ENCODE measurements at regions not wholly inside any gene's neighbourhood (a gene's known extent, or its start where the extent isn't known, plus 50 kb on each side); places are given as distances from the start of the nearest gene placed in this dataset.

DNA sequence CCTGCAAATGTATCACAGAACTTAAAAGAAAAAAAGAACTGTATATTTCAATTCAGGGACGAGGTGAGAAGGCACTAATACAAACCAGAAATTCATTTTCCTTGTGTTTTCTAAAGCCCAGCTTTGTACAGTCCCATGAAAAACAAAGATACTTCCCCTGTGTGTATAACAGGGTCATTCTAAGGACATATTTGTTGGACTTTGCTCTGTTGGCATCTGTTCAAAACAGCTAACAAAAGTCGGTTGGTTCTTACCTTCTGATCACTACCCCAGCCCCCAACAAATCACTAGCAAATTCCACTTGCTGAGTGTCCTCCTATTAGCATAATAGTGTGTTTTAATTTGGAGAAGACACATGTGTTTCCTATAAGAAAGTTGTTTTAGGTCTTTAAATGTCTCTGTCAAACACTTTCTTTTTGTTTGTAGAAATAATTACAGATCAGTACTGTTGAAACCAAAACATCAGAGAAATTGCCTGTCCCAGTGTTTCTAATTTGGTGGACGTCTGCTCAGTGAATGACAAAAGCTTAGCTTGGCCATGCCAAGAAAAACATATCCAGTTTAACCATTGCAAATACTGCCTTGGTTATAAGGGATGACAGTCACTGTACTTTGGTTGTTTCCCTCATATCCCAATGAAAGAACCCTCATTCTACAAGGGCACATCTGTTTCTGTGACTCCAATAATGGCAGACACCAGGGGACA, 480.5 kb downstream of the EBF1 start:
- no peak for DNase-seq (ENCODE audit: low read depth)
- no peak overlapping the region for H3K4me3 ChIP-seq (ENCODE audit: low read depth, low read length)
- TF ChIP-seq, protein P1, sequence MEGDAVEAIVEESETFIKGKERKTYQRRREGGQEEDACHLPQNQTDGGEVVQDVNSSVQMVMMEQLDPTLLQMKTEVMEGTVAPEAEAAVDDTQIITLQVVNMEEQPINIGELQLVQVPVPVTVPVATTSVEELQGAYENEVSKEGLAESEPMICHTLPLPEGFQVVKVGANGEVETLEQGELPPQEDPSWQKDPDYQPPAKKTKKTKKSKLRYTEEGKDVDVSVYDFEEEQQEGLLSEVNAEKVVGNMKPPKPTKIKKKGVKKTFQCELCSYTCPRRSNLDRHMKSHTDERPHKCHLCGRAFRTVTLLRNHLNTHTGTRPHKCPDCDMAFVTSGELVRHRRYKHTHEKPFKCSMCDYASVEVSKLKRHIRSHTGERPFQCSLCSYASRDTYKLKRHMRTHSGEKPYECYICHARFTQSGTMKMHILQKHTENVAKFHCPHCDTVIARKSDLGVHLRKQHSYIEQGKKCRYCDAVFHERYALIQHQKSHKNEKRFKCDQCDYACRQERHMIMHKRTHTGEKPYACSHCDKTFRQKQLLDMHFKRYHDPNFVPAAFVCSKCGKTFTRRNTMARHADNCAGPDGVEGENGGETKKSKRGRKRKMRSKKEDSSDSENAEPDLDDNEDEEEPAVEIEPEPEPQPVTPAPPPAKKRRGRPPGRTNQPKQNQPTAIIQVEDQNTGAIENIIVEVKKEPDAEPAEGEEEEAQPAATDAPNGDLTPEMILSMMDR (IDR thresholded peaks at IDR 0.05; ENCODE audit: insufficient read depth, low read depth, low read length), result no peak

DNA sequence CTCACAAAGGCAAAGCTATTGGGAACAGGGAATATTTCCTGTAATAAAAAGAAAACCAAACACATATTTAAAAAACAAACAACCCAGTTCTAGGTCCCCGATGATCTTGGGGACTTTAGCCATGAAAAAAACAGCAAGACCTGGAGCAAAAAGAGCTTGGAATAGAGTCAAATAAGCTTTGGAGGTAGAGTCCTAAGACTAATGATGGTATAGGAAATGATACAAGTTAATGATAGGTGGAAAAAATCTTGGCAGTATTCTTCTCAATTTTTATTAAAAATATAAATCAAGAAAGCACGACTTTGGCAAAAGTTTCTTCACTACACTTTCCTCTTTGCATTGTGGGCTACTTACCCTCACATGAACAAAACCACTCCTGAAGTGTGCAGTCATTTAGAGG, 481.5 kb downstream of the EBF1 start:
- DNase-seq (ENCODE audit: low read depth), result no peak
- TF ChIP-seq, protein P1 (IDR thresholded peaks at IDR 0.05; ENCODE audit: insufficient read depth, low read depth, low read length), result no peak
- no peak overlapping the region for H3K4me3 ChIP-seq (ENCODE audit: low read depth, low read length)

DNA sequence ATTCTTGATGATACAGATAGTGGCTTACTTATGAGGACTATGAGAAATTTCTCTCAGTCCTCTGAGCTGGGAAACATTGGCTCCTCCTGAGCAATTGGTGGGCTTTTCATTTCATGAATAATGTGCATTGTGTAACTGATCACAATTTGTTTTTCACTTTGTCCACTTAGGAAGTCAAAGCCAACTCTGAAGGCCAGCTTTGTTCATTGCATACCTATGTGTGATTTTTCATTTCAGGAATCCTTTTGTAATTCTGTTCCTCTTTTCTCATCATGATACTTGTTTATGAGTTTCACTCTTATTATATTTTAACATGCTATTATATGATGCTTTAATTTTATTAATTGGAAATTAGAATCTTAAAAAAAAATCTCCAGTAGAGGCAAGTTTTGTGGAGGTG, 483.0 kb downstream of the EBF1 start:
- TF ChIP-seq, protein P1 (IDR thresholded peaks at IDR 0.05; ENCODE audit: insufficient read depth, low read depth, low read length), result no peak
- DNase-seq (ENCODE audit: low read depth), result no peak
- H3K4me3 ChIP-seq (ENCODE audit: low read depth, low read length), result no peak overlapping the region

DNA sequence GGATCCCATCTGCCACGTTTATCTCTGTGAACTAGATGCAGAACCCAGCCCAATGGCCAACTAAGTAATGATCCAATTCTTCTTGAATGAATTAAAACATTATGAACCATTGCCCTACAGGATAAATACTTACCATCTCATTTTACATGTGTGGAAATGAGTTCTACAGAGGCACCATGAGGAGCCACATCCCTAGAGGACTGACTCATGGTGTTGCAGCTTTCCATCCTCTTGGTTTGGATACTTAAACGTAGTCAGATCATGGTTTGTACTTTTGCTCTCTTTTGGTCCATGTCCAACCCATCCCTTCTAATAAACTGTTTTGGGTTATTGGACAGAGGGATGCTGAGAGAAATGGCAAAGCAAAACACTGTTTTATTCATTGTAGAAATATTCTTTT, 484.8 kb downstream of the EBF1 start:
- DNase-seq (ENCODE audit: low read depth), result no peak
- TF ChIP-seq, protein P1 (IDR thresholded peaks at IDR 0.05; ENCODE audit: insufficient read depth, low read depth, low read length), result no peak
- no peak overlapping the region for H3K4me3 ChIP-seq (ENCODE audit: low read depth, low read length)

DNA sequence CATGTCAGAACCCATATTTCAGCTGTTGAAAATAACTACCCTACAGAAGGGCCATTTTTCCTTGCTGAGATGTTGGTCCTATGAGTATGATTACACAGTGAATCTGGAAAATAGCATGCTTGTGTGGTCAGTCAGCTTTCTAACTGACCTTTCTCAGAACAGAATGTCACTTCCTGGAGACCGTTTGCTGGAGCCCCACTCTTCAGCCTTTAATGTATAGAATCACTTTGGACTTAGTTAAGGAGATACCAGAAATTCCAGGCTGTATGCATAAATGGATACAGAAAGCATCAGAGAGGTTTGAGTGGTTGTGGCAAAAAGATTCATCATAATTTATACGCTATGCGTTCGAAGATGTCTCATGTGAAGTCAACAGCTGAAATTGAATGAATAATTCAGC, 488.1 kb downstream of the EBF1 start:
- no peak for DNase-seq (ENCODE audit: low read depth)
- TF ChIP-seq, protein P1 (IDR thresholded peaks at IDR 0.05; ENCODE audit: insufficient read depth, low read depth, low read length), result no peak
- H3K4me3 ChIP-seq (ENCODE audit: low read depth, low read length), result no peak overlapping the region

DNA sequence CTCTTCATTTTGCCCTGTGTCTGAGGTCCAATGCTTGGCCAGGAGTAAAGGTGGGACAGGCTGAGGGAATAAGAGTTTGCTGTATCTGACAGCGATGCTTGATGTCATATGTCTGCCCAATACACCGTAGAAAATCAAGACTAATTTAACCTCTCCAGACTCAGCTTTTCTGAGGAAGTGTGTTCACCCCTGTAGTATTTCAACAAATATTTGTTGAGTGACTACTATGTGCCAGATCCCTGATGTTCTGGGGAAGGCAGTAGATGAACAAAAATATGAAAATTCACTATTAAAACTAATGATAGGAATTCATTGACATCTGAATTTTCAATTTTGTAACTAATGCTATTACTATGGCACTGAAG, 489.7 kb downstream of the EBF1 start:
- H3K4me3 ChIP-seq (ENCODE audit: low read depth, low read length), result no peak overlapping the region
- TF ChIP-seq, protein P1 (IDR thresholded peaks at IDR 0.05; ENCODE audit: insufficient read depth, low read depth, low read length), result no peak
- DNase-seq (ENCODE audit: low read depth), result no peak
